ENCODE measurements at regions not wholly inside any gene's neighbourhood (a gene's known extent, or its start where the extent isn't known, plus 50 kb on each side); places are given as distances from the start of the nearest gene placed in this dataset.

DNA sequence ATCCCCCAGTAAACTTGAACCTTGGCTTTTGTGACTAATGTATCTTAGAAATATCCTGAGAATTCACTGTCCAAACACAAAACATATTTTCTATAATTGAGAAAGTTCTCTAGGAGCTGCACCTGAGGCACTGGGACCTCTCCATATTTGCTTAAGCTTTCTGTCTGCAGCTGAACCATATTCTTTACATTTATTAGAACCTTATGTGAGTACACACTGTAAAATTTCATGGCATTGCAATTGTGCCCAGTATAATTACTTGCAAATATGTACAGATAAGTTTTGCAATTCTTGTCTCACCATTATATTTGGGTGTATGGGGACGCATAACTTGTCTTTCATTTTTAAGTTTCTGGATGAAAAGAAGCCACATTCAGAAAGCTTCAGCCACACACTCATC, 280.7 kb upstream of the KLHL1 start:
- Histone ChIP-seq H3K9me3 (ENCODE audit: control insufficient read depth, insufficient read depth, low read length) (peaks cover 16% of the 10 kb centered on the region), H3K27me3 (ENCODE audit: control insufficient read depth, insufficient read depth, low read length) (no peaks in the 10 kb centered on the region), H3K27ac (ENCODE audit: low read depth, low read length) (no peak overlapping the region), H3K4me3 (ENCODE audit: low read depth, low read length) (no peak overlapping the region)
- no peak for DNase-seq (ENCODE audit: low read depth, low spot score)
- ChIA-PET POLR2A (no interaction called here), CTCF (no interaction called here)
- TF ChIP-seq, protein P1, sequence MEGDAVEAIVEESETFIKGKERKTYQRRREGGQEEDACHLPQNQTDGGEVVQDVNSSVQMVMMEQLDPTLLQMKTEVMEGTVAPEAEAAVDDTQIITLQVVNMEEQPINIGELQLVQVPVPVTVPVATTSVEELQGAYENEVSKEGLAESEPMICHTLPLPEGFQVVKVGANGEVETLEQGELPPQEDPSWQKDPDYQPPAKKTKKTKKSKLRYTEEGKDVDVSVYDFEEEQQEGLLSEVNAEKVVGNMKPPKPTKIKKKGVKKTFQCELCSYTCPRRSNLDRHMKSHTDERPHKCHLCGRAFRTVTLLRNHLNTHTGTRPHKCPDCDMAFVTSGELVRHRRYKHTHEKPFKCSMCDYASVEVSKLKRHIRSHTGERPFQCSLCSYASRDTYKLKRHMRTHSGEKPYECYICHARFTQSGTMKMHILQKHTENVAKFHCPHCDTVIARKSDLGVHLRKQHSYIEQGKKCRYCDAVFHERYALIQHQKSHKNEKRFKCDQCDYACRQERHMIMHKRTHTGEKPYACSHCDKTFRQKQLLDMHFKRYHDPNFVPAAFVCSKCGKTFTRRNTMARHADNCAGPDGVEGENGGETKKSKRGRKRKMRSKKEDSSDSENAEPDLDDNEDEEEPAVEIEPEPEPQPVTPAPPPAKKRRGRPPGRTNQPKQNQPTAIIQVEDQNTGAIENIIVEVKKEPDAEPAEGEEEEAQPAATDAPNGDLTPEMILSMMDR (IDR thresholded peaks at IDR 0.05; ENCODE audit: low read depth, low read length): no peak

DNA sequence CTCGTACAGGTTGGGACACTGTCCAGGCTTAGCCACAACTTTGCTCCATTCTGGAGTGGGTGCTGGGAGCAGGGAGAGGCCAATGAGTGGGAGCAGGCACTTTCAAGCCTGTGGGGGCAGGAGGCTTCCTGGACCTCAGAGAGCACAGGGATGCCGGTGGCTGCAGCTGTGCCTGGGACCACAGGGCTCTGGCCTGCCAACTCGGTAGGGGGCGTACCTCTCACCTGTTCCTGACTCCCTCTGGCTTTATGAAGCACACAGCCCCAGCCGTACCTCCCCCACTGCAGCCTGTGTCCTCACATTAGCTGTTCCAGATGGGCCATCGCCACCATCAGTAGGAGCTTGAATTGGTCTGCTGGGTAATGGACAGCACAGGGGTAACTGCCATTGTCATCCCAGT, 278.7 kb upstream of the KLHL1 start:
- H3K4me3 ChIP-seq (ENCODE audit: low read depth, low read length): no peak overlapping the region
- ChIA-PET POLR2A (no interaction called here), CTCF (no interaction called here)
- DNase-seq (ENCODE audit: low read depth, low spot score): no peak
- H3K27ac ChIP-seq (ENCODE audit: low read depth, low read length): no peak overlapping the region
- TF ChIP-seq, protein P1 (IDR thresholded peaks at IDR 0.05; ENCODE audit: low read depth, low read length): no peak
- no peaks in the 10 kb centered on the region for H3K27me3 ChIP-seq (ENCODE audit: control insufficient read depth, insufficient read depth, low read length)
- peaks cover 16% of the 10 kb centered on the region for H3K9me3 ChIP-seq (ENCODE audit: control insufficient read depth, insufficient read depth, low read length)

- ChIA-PET CTCF (no interaction called here), POLR2A (no interaction called here)
- Histone ChIP-seq H3K9me3 (ENCODE audit: control insufficient read depth, insufficient read depth, low read length) (peaks cover 16% of the 10 kb centered on the region), H3K4me3 (ENCODE audit: low read depth, low read length) (no peak overlapping the region), H3K27ac (ENCODE audit: low read depth, low read length) (no peak overlapping the region), H3K27me3 (ENCODE audit: control insufficient read depth, insufficient read depth, low read length) (no peaks in the 10 kb centered on the region)
- DNase-seq (ENCODE audit: low read depth, low spot score): no peak
- TF ChIP-seq, protein P1 (IDR thresholded peaks at IDR 0.05; ENCODE audit: low read depth, low read length): no peak
These were observed 277.6 kb upstream of the KLHL1 start for GRCh38 chr13:70385852-70386251.

DNA sequence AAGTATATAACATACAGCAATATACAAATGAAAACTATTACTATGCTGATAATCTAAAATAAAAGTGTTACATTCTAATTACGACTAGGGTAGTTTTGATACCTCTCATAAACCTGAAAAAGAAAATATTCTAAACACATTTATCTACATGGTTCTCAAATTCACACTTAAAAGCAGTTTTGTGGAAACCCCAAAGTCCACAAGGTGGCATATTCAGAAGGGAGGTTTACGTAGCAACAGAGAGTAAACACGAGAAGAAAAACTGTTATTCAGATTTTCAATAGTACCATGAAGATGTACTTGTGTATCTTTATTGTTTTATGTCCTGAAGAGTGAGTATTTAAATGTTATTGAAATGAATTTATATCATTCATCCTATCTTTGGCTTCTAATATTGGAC, 275.9 kb upstream of the KLHL1 start:
- no peak for DNase-seq (ENCODE audit: low read depth, low spot score)
- ChIA-PET CTCF (no interaction called here), POLR2A (no interaction called here)
- peaks cover 19% of the 10 kb centered on the region for H3K9me3 ChIP-seq (ENCODE audit: control insufficient read depth, insufficient read depth, low read length)
- no peak overlapping the region for H3K27ac ChIP-seq (ENCODE audit: low read depth, low read length)
- no peak overlapping the region for H3K4me3 ChIP-seq (ENCODE audit: low read depth, low read length)
- no peaks in the 10 kb centered on the region for H3K27me3 ChIP-seq (ENCODE audit: control insufficient read depth, insufficient read depth, low read length)
- TF ChIP-seq, protein P1 (IDR thresholded peaks at IDR 0.05; ENCODE audit: low read depth, low read length): no peak

GRCh38 chr13:70380809-70381208, 272.6 kb upstream of the KLHL1 start:
- H3K27me3 ChIP-seq (ENCODE audit: control insufficient read depth, insufficient read depth, low read length): no peaks in the 10 kb centered on the region
- H3K9me3 ChIP-seq (ENCODE audit: control insufficient read depth, insufficient read depth, low read length): peaks cover 5% of the 10 kb centered on the region
- ChIA-PET POLR2A (no interaction called here), CTCF (no interaction called here)
- H3K4me3 ChIP-seq (ENCODE audit: low read depth, low read length): no peak overlapping the region
- no peak overlapping the region for H3K27ac ChIP-seq (ENCODE audit: low read depth, low read length)
- DNase-seq (ENCODE audit: low read depth, low spot score): no peak
- TF ChIP-seq, protein P1 (IDR thresholded peaks at IDR 0.05; ENCODE audit: low read depth, low read length): no peak
